IMR-90 (cell line): ENCODE measurements at regions not wholly inside any gene's neighbourhood (a gene's known extent, or its start where the extent isn't known, plus 50 kb on each side); places are given as distances from the start of the nearest gene placed in this dataset.

ENCODE experiments used
- ATAC-seq: fragments of 200-7000 bp; cut with Tn5 transposase; 2 replicates; pipeline ENCODE4 v1.9.1; 2020; ENCODE audit warnings: low read depth, mild to moderate bottlenecking, moderate library complexity
- BruUV-seq: library from RNA; stranded (reverse); fragments of 400-500 nt; replicated peaks from 2 replicates; lab custom pipeline; 2021; lab: Mats Ljungman, UMichigan
- CTCF ChIA-PET: fragments of 300-600 bp; formaldehyde crosslinking; extraction: SDS; loops from one replicate; lab custom pipeline; 2021; ENCODE audit warnings: antibody characterized with exemption; lab: Yijun Ruan, JAX
- POLR2A ChIA-PET: fragments of 300-600 bp; sonication (Branson Sonifier 250); formaldehyde crosslinking; loops from one replicate; lab custom pipeline; 2022; ENCODE audit warnings: antibody characterized with exemption; ENCODE audit not compliant: unreplicated experiment; lab: Charles Lee
- DNase-seq: peaks from one replicate; pipeline ENCODE4 v3.0.0; 2013
- H2AFZ ChIP-seq: replicated peaks from 2 replicates; pipeline ENCODE3; 2013; ENCODE audit warnings: low read length, mild to moderate bottlenecking; ENCODE audit not compliant: poor library complexity
- H2AK5ac ChIP-seq: 2 replicates; pipeline ENCODE4 v1.6.1; 2013; ENCODE audit warnings: low read depth, low read length, inconsistent platforms
- H2AK9ac ChIP-seq: replicated peaks from 2 replicates; pipeline ENCODE3; 2013; ENCODE audit warnings: mild to moderate bottlenecking, low read depth, low read length, moderate library complexity; ENCODE audit not compliant: poor library complexity
- H2BK120ac ChIP-seq: 2 replicates; pipeline ENCODE4 v1.6.1; 2013; ENCODE audit warnings: low read depth, low read length, inconsistent platforms
- H2BK15ac ChIP-seq: 3 replicates; pipeline ENCODE4 v1.6.1; 2013; ENCODE audit warnings: low read depth, low read length, inconsistent platforms
- H2BK20ac ChIP-seq: 2 replicates; pipeline ENCODE4 v1.6.1; 2013; ENCODE audit warnings: low read depth, mild to moderate bottlenecking, inconsistent platforms, low read length, moderate library complexity
- H2BK5ac ChIP-seq: 2 replicates; pipeline ENCODE4 v1.6.1; 2013; ENCODE audit warnings: mild to moderate bottlenecking, low read depth, low read length, inconsistent platforms; ENCODE audit not compliant: poor library complexity, severe bottlenecking
- H3K14ac ChIP-seq: replicated peaks from 2 replicates; pipeline ENCODE4 v1.6.1; 2013; ENCODE audit warnings: low read depth, low read length, inconsistent platforms
- H3K18ac ChIP-seq: 2 replicates; pipeline ENCODE4 v1.6.1; 2013; ENCODE audit warnings: low read depth, low read length, control low read depth
- H3K23ac ChIP-seq: 2 replicates; pipeline ENCODE4 v1.6.1; 2013; ENCODE audit warnings: low read depth, low read length, inconsistent platforms
- H3K27ac ChIP-seq: 2 replicates; pipeline ENCODE4 v1.5.1; 2013; ENCODE audit warnings: mild to moderate bottlenecking, control low read depth, low read length; ENCODE audit not compliant: insufficient read depth
- H3K27me3 ChIP-seq: 2 replicates; pipeline ENCODE4 v1.6.1; 2013; ENCODE audit warnings: low read length; ENCODE audit not compliant: control insufficient read depth, insufficient read depth
- H3K36me3 ChIP-seq: 2 replicates; pipeline ENCODE4 v1.6.1; 2013; ENCODE audit warnings: low read length, mixed read lengths; ENCODE audit not compliant: control insufficient read depth, insufficient read depth
- H3K4ac ChIP-seq: 2 replicates; pipeline ENCODE4 v1.6.1; 2013; ENCODE audit warnings: low read depth, low read length, inconsistent platforms
- H3K4me1 ChIP-seq: 2 replicates; pipeline ENCODE4 v1.6.1; 2013; ENCODE audit warnings: low read length, mixed read lengths; ENCODE audit not compliant: control insufficient read depth, insufficient read depth
- H3K4me2 ChIP-seq: 2 replicates; pipeline ENCODE4 v1.6.1; 2013; ENCODE audit warnings: low read depth, mild to moderate bottlenecking, control low read depth, low read length, moderate library complexity
- H3K4me3 ChIP-seq: 2 replicates; pipeline ENCODE4 v1.5.1; 2013; ENCODE audit warnings: low read depth, mild to moderate bottlenecking, control low read depth, low read length, moderate library complexity; ENCODE audit not compliant: insufficient read depth
- H3K56ac ChIP-seq: 2 replicates; pipeline ENCODE4 v1.6.1; 2013; ENCODE audit warnings: low read length, inconsistent platforms; ENCODE audit not compliant: insufficient read depth; ENCODE audit errors: extremely low read depth
- H3K79me1 ChIP-seq, 2 experiments: 2 replicates each; pipeline ENCODE4 v1.6.1; 2013; ENCODE audit warnings: low read length in 2 of 2, inconsistent platforms in 1 of 2, low read depth in 1 of 2
- H3K9ac ChIP-seq: 2 replicates; pipeline ENCODE4 v1.6.1; 2013; ENCODE audit warnings: low read depth, low read length, control low read depth
- H3K9me1 ChIP-seq: 2 replicates; pipeline ENCODE4 v1.6.1; 2013; ENCODE audit warnings: low read length, inconsistent platforms; ENCODE audit not compliant: insufficient read depth
- H3K9me3 ChIP-seq: 2 replicates; pipeline ENCODE4 v1.6.1; 2013; ENCODE audit warnings: low read length; ENCODE audit not compliant: control insufficient read depth, insufficient read depth
- H4K20me1 ChIP-seq: 2 replicates; pipeline ENCODE4 v1.6.1; 2013; ENCODE audit warnings: low read length, inconsistent platforms; ENCODE audit not compliant: insufficient read depth
- H4K5ac ChIP-seq: 2 replicates; pipeline ENCODE4 v1.6.1; 2013; ENCODE audit warnings: mild to moderate bottlenecking, low read depth, low read length, control low read depth
- H4K8ac ChIP-seq, 2 experiments: 2 replicates each; pipeline ENCODE4 v1.6.1; 2013; ENCODE audit warnings: low read depth in 2 of 2, low read length in 2 of 2, control low read depth in 1 of 2, inconsistent platforms in 1 of 2
- H4K91ac ChIP-seq: 2 replicates; pipeline ENCODE4 v1.6.1; 2013; ENCODE audit warnings: low read depth, low read length, inconsistent platforms; ENCODE audit not compliant: insufficient read depth
- FOS ChIP-seq: fragments of 150-350 bp; IDR thresholded peaks from 2 replicates; pipeline ENCODE4 v1.6.1; 2016; ENCODE audit warnings: low read depth, low read length
- WGBS, 2 experiments: methylation state at CpG; one replicate each; pipeline versions ENCODE4 v1.1.5 to v1.1.7; 2013; ENCODE audit warnings: missing lambda C conversion rate in 2 of 2; ENCODE audit not compliant: insufficient read length in 1 of 2; ENCODE audit errors: extremely low coverage in 2 of 2; 5-methylcytosine and 5-hydroxymethylcytosine counted together
- dilution Hi-C: fragments of 300-500 bp; cut with HindIII; formaldehyde crosslinking; loops from one replicate; pipeline ENCODE4 v1.14.3; 2018; ENCODE audit warnings: low sequenced_read_pairs; ENCODE audit not compliant: unreplicated experiment
- in situ Hi-C: fragments of 300-500 bp; cut with MboI; formaldehyde crosslinking; loops from 3 replicates; pipeline ENCODE4 v1.14.3; 2019; ENCODE audit warnings: low sequenced_read_pairs, inconsistent platforms, mixed read lengths
- intact Hi-C: fragments of 100-400 bp; cut with micrococcal nuclease; formaldehyde crosslinking; loops from 2 replicates; pipeline ENCODE4 v1.10.0; 2022

GRCh38 chr15:67901922-67902321 is 62.1 kb upstream of the RNU6-1 start:
- ATAC-seq (no peak), DNase-seq (no peak)
- no peak for TF ChIP-seq FOS
- Histone ChIP-seq H2AFZ (no peak overlapping the region), H2BK120ac (no peak overlapping the region), H3K27me3 (peaks cover 2% of the 10 kb centered on the region), H3K79me1 (no peaks in the 10 kb centered on the region), H2AK5ac (no peak overlapping the region), H3K4me2 (no peak overlapping the region), H2BK15ac (no peak overlapping the region), H4K8ac (no peak overlapping the region), H3K18ac (no peak overlapping the region), H2BK20ac (no peak overlapping the region), H4K20me1 (no peaks in the 10 kb centered on the region), H4K5ac (no peak overlapping the region), H3K9me3 (no peaks in the 10 kb centered on the region), H3K56ac (no peak overlapping the region), H3K14ac (no peak overlapping the region), H3K9me1 (no peaks in the 10 kb centered on the region), H3K4me3 (no peak overlapping the region), H3K4me1 (no peaks in the 10 kb centered on the region), H2AK9ac (no peak overlapping the region), H3K36me3 (no peaks in the 10 kb centered on the region), H2BK5ac (no peak overlapping the region), H4K91ac (no peak overlapping the region), H3K4ac (no peak overlapping the region), H3K9ac (no peak overlapping the region), H3K23ac (no peak overlapping the region), H3K27ac (no peak overlapping the region)
- intact Hi-C loops (no loop called here), in situ Hi-C loops (no loop called here), dilution Hi-C loops (no loop called here)
- BruUV-seq: no TSS peak
- CTCF ChIA-PET: interaction anchor here (0.5 kb wide), 1 partner anchor 60 kb away, joined by 4 read pairs; no protein-coding TSS in a partner anchor
- no CpG with 5 or more reads among the region's 1 CpG for WGBS, 2 experiments
- POLR2A ChIA-PET: interaction anchor here (0.8 kb wide), 1 partner anchor 152 kb away, joined by 3 read pairs; the partner anchor contains the start of gene PIAS1
